K562 (cell line): ENCODE measurements at regions not wholly inside any gene's neighbourhood (a gene's known extent, or its start where the extent isn't known, plus 50 kb on each side); places are given as distances from the start of the nearest gene placed in this dataset.

Experiments used
- ATAC-seq: fragments of 200-7000 bp; cut with Tn5 transposase; 3 replicates; pipeline ENCODE4 v1.9.1; 2020; ENCODE audit warnings: moderate library complexity
- BruUV-seq: library from RNA; stranded (reverse); fragments of 400-500 nt; replicated peaks from 2 replicates; lab custom pipeline; 2021; lab: Mats Ljungman, UMichigan
- CTCF ChIA-PET: fragments of 300-600 bp; formaldehyde crosslinking; extraction: SDS; loops from one replicate; lab custom pipeline; 2021; ENCODE audit warnings: low intra/inter-chr PET ratio; lab: Yijun Ruan, JAX
- POLR2A ChIA-PET: fragments of 300-600, 350-650 bp; sonication (Branson Sonifier 250); formaldehyde crosslinking; extraction: SDS; loops from one replicate; lab custom pipeline; 2021; ENCODE audit warnings: antibody characterized with exemption, inconsistent platforms; lab: Yijun Ruan, JAX
- DNase-seq, 4 experiments: peaks; one replicate each; pipeline versions ENCODE4 v3.0.0 to v3.0.0-alpha.2; 2011 to 2018; ENCODE audit warnings: low spot score in 3 of 4, mixed read lengths in 3 of 4; ENCODE audit errors: extremely low read depth in 1 of 4
- FAIRE-seq: peaks from 2 replicates; lab custom pipeline; 2011; peaks lifted over from hg19 to GRCh38; lab: Jason Lieb, UNC
- H2AFZ ChIP-seq: 2 replicates; pipeline ENCODE4 v1.6.0; 2011; ENCODE audit warnings: low read depth, low read length, control low read depth, inconsistent platforms
- H3K27ac ChIP-seq: fragments of 200-600 bp; 3 replicates; pipeline ENCODE4 v1.8.0; 2011; ENCODE audit warnings: low read depth, mild to moderate bottlenecking, control low read depth, inconsistent platforms, low read length, moderate library complexity, mixed read lengths; ENCODE audit errors: extremely low read depth
- H3K27me3 ChIP-seq, 2 experiments: fragments of 300-600 bp in 1 of 2; 2 replicates in 1 of 2; 3 replicates in 1 of 2; pipeline versions ENCODE4 v1.6.0 to v1.8.0; 2011; ENCODE audit warnings: inconsistent platforms in 2 of 2, low read length in 2 of 2, mild to moderate bottlenecking in 1 of 2, mixed read lengths in 1 of 2, moderate library complexity in 1 of 2; ENCODE audit not compliant: control insufficient read depth in 2 of 2, insufficient read depth in 2 of 2
- H3K36me3 ChIP-seq: fragments of 300-600 bp; 3 replicates; pipeline ENCODE4 v1.8.0; 2011; ENCODE audit warnings: mild to moderate bottlenecking, low read length, inconsistent platforms; ENCODE audit not compliant: control insufficient read depth, insufficient read depth
- H3K4me1 ChIP-seq, 2 experiments: fragments of 200-600 bp in 1 of 2; replicated peaks in 1 of 2; 2 replicates in 1 of 2; 3 replicates in 1 of 2; pipeline versions ENCODE4 v1.5.1 to v1.8.0; 2011; ENCODE audit warnings: inconsistent platforms in 2 of 2, low read length in 2 of 2, mild to moderate bottlenecking in 1 of 2, mixed read lengths in 1 of 2, moderate library complexity in 1 of 2; ENCODE audit not compliant: control insufficient read depth in 2 of 2, insufficient read depth in 2 of 2
- H3K4me2 ChIP-seq: 2 replicates; pipeline ENCODE4 v1.6.1; 2011; ENCODE audit warnings: low read length, control low read depth, inconsistent platforms, mixed read lengths; ENCODE audit not compliant: insufficient read depth
- H3K4me3 ChIP-seq: fragments of 200-600 bp; sonication (generic), shearing (Covaris generic); 2 replicates; pipeline ENCODE4 v1.5.1; 2016; ENCODE audit warnings: control low read depth, inconsistent platforms
- H3K79me2 ChIP-seq: fragments of 200-600 bp; 3 replicates; pipeline ENCODE4 v1.8.0; 2011; ENCODE audit warnings: low read length, inconsistent platforms; ENCODE audit not compliant: control insufficient read depth, insufficient read depth
- H3K9ac ChIP-seq, 2 experiments: 2 replicates each; pipeline versions ENCODE4 v1.6.0 to v1.6.1; 2011; ENCODE audit warnings: low read depth in 2 of 2, low read length in 2 of 2, control low read depth in 1 of 2, inconsistent platforms in 1 of 2, mild to moderate bottlenecking in 1 of 2, mixed read lengths in 1 of 2; ENCODE audit not compliant: insufficient read depth in 1 of 2
- H3K9me1 ChIP-seq: one replicate; pipeline ENCODE4 v1.6.0; 2011; ENCODE audit warnings: inconsistent platforms, mild to moderate bottlenecking, low read length, moderate library complexity; ENCODE audit not compliant: control insufficient read depth, insufficient read depth
- H3K9me3 ChIP-seq: replicated peaks from 2 replicates; pipeline ENCODE4 v1.5.1; 2011; ENCODE audit warnings: low read depth, low read length, inconsistent platforms; ENCODE audit not compliant: control insufficient read depth, insufficient read depth
- H4K20me1 ChIP-seq: replicated peaks from 2 replicates; pipeline ENCODE4 v1.6.1; 2011; ENCODE audit warnings: low read length, inconsistent platforms, mixed read lengths; ENCODE audit not compliant: control insufficient read depth, insufficient read depth
- BCOR ChIP-seq: fragments of 450-650 bp; IDR thresholded peaks from 2 replicates; pipeline ENCODE4 v1.6.1; 2016
- EP400 ChIP-seq: fragments of 450-650 bp; IDR thresholded peaks from 2 replicates; pipeline ENCODE4 v1.6.1; 2017; ENCODE audit warnings: antibody characterized with exemption, mild to moderate bottlenecking, moderate library complexity
- MCM5 ChIP-seq: fragments of 450-650 bp; IDR thresholded peaks from 2 replicates; pipeline ENCODE4 v1.6.1; 2016; ENCODE audit warnings: low read depth
- NR3C1 ChIP-seq: sonication (generic); formaldehyde crosslinking; IDR thresholded peaks from 2 replicates; pipeline ENCODE4 v1.8.1; 2022; ENCODE audit warnings: missing genetic modification reagents
- PRDM10 ChIP-seq: fragments of 450-650 bp; IDR thresholded peaks from 2 replicates; pipeline ENCODE4 v1.6.1; 2018; ENCODE audit not compliant: partially characterized antibody
- YBX1 ChIP-seq: fragments of 450-650 bp; IDR thresholded peaks from 2 replicates; pipeline ENCODE4 v1.7.1; 2016; ENCODE audit warnings: mild to moderate bottlenecking
- ZBTB5 ChIP-seq: fragments of 450-650 bp; IDR thresholded peaks from 2 replicates; pipeline ENCODE4 v1.6.1; 2017; ENCODE audit warnings: antibody characterized with exemption
- ZNF324 ChIP-seq: fragments of 250-450 bp; sonication (Bioruptor Pico); IDR thresholded peaks from 2 replicates; pipeline ENCODE4 v1.4.0; 2020; ENCODE audit warnings: mild to moderate bottlenecking
- ZNF511 ChIP-seq: sonication (generic); formaldehyde crosslinking; IDR thresholded peaks from 2 replicates; pipeline ENCODE4 v1.8.0; 2022; ENCODE audit warnings: mild to moderate bottlenecking, missing genetic modification reagents
- ZNF740 ChIP-seq, 3 experiments: fragments of 200-800 bp in 1 of 3; sonication (Bioruptor generic) in 1 of 3; sonication (generic) in 1 of 3; formaldehyde crosslinking in 1 of 3; IDR thresholded peaks; 2 replicates each; pipeline versions ENCODE4 v1.6.1 to v1.8.0; 2016 to 2022; ENCODE audit warnings: mild to moderate bottlenecking in 2 of 3, missing compliant biosample characterization in 2 of 3, missing genetic modification characterization in 2 of 3, missing genetic modification reagents in 1 of 3
- WGBS: fragments of 100-300 bp; shearing (Covaris generic); methylation state at CpG from one replicate; pipeline ENCODE4 v1.1.6; 2016; ENCODE audit warnings: low coverage, mixed read lengths; ENCODE audit not compliant: insufficient coverage; ENCODE audit errors: missing lambda C conversion rate; 5-methylcytosine and 5-hydroxymethylcytosine counted together
- in situ Hi-C: fragments of 300-500 bp; cut with MboI; formaldehyde crosslinking; loops from 4 replicates; pipeline ENCODE4 v1.15.0; 2018; ENCODE audit warnings: inconsistent platforms, mixed read lengths
- intact Hi-C: fragments of 100-400 bp; cut with micrococcal nuclease; formaldehyde crosslinking; loops from 2 replicates; pipeline ENCODE4 v1.14.2; 2022

GRCh38 chrX:79506001-79506400 is 138.9 kb upstream of the ITM2A start:
- H3K79me2 ChIP-seq = no peaks in the 10 kb centered on the region
- intact Hi-C loops = no loop called here
- BruUV-seq = no TSS peak
- no peak overlapping the region for H3K9ac ChIP-seq
- CTCF ChIA-PET = no interaction called here
- H3K4me2 ChIP-seq = no peak overlapping the region
- ATAC-seq = no peak
- no peak for DNase-seq
- no peaks in the 10 kb centered on the region for H3K9me3 ChIP-seq
- no peaks in the 10 kb centered on the region for H3K4me1 ChIP-seq
- H3K27ac ChIP-seq = no peak overlapping the region
- TF ChIP-seq PRDM10 = no peak
- no peak for TF ChIP-seq ZNF324 (CRISPR knock-in tag)
- TF ChIP-seq MCM5 = no peak
- TF ChIP-seq ZNF511 (CRISPR knock-in tag) = no peak
- no peak for TF ChIP-seq ZBTB5
- TF ChIP-seq BCOR = no peak
- no peak for TF ChIP-seq NR3C1
- no peak for TF ChIP-seq EP400
- TF ChIP-seq ZNF740 (CRISPR knock-in tag; IDR thresholded peaks at IDR 0.05) = no peak
- TF ChIP-seq ZNF740 (tag; IDR thresholded peaks at IDR 0.05) = no peak
- no peak for TF ChIP-seq YBX1
- TF ChIP-seq, all 486 proteins: peak for 0
- H2AFZ ChIP-seq = no peak overlapping the region
- FAIRE-seq = no peak
- POLR2A ChIA-PET = no interaction called here
- H3K27me3 ChIP-seq = no peaks in the 10 kb centered on the region
- H4K20me1 ChIP-seq = no peaks in the 10 kb centered on the region
- H3K4me3 ChIP-seq = no peak overlapping the region
- H3K36me3 ChIP-seq = no peaks in the 10 kb centered on the region
- no peaks in the 10 kb centered on the region for H3K9me1 ChIP-seq
- in situ Hi-C loops = no loop called here
- 0% methylated on average over 3 of the region's 3 CpGs for WGBS
